T47D (cell line): ENCODE measurements at regions not wholly inside any gene's neighbourhood (a gene's known extent, or its start where the extent isn't known, plus 50 kb on each side); places are given as distances from the start of the nearest gene placed in this dataset.
A peak's percentile ranks its signal among the peaks of the same experiment; 100 is the strongest.

Experiments used
- DNase-seq, 2 experiments: peaks; one replicate each; pipeline versions ENCODE4 v3.0.0 to v3.0.0-alpha.2; 2011 to 2012; ENCODE audit warnings: low read depth in 1 of 2, low spot score in 1 of 2
- JUND ChIP-seq: IDR thresholded peaks from 2 replicates; pipeline ENCODE4 v1.6.1; 2012; ENCODE audit warnings: low read depth
- in situ Hi-C: cut with HindIII; loops from 2 replicates; pipeline ENCODE4 v1.10.0; 2016; ENCODE audit warnings: low sequenced_read_pairs, low pct_unique_long_range_greater_than_20kb

DNA sequence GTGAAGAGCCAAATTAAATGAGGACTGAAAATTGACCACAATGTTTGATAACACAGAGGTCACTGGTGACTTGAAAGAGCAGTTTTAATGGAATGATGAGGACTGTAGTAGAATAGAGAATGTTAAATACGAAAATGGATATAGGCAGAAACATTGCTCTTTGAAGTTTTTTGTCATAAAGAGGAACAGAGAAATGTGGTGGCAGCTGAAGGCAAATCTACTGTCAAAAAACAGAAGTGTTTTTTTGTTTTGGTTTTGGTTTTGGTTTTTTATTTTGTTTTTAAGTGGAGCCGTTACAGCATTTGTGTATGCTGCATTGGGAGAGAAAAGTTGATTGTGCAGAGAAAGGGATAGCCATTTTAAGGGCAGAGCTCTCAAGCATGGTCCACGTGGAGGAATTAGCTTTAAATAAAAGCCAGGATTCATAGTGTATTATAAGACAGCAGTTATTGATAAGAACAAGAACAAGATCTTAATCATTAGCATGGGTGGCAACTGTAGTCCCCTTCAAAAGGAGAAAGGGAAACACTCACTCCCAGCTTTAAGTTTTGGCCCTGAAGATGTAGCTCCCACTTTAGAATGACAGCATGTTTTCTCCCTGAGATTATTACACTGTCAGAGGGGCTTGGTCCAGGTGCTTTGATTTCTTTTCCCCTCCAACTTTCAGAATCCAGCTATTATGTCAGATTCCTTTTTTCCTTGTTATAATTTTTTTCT is 156.7 kb upstream of the BET1 start:
- in situ Hi-C loops: no loop called here
- no peak for TF ChIP-seq JUND
- DNase-seq: no peak

DNA sequence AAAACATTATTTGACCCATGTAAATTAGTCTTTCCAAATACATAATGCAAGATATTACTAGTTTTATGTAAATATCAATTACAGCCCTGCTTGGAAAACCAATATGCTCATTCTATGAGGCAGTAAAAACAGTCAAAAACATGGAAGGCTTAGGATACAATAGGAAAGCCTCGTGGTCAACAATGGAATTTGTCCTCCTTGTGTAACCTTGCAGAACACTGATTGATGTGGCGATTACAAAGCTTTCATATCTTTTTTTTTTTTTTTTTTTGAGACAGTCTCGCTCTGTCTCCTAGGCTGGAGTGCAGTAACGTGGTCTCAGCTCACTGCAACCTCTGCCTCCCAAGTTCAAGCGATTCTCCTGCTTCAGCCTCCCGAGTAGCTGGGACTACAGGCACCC is 157.3 kb upstream of the BET1 start:
- no peak for DNase-seq
- in situ Hi-C loops: no loop called here
- no peak for TF ChIP-seq JUND

DNA sequence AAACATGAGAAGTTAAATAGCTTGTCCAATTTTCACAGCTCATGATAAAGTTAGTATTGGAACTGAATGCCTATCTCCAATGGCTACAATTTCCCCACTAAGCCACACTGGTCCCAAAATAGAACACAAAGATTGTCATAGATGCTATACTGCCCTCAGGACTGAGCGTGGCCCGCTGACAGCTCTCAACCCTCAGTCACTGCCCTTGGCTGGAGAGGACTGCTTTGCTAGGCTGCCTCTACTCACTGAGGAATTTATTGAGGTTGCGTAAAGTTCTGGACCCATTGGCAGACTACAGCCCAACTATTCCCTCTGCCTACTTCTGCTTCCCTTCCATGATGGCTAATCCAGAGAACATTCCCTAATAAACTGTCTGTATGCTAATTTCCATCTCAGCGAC is 165.5 kb upstream of the BET1 start:
- in situ Hi-C loops: no loop called here
- no peak for DNase-seq
- TF ChIP-seq JUND: no peak

DNA sequence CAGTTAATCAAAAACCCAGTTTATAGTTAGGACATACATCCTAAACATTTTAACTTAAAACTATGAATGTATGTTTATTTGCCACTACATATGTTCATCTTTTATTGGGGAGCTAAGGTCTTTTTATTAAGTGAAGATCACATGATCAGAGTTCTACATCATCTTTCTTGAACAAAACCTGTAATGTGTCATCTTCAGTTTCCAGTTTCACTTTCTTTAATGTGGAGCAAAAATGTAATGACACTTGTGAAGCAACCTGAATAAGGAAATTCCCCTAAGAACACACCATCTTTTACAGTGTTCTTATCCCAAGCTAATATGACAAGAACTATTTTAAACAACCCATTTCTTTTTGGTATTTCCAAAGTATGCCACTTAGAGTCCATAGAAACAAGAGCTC is 166.7 kb upstream of the BET1 start:
- TF ChIP-seq JUND: no peak
- DNase-seq: no peak
- in situ Hi-C loops: no loop called here

DNA sequence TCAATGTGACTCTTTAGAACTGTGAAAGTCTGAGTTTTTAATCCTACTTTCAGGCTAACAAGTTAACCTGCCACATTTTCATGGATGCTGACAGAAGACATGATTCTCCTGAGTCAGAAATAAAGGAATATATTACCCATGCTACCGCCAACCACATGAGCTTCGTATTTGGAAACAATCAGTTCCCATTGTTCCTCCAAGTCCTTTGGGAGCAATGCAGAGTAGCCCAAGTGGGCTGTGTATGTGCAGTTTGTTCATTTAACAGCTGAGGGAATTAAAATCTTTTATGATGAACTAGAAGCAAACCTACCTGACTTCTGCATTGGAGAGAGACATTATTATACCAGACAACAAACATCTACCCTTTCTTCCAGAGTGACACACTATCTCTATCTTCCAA is 169.3 kb upstream of the BET1 start:
- no peak for DNase-seq
- no peak for TF ChIP-seq JUND

DNA sequence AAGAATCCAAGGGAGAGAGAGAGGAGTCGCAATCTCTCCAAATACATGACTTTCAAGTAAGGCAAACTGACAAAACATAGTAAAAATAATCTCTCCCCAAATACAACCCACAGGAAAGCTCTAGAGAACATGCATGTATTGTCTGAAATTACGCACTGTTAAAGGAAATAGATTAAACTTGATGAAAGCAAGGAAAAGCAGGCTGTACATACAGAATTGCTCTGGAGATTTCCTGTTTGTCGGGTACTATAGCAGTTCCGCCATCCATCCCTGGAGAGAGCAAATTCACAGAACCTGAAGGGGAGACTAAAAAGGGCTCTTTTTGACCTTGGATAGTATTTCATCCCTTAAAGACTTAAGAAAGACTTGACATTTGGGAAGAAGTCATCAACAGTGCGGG is 170.2 kb upstream of the BET1 start:
- no peak for TF ChIP-seq JUND
- in situ Hi-C loops: no loop called here
- no peak for DNase-seq

More for the DNA sequence above, 169.3 kb upstream of the BET1 start:
- in situ Hi-C loops: no loop called here

DNA sequence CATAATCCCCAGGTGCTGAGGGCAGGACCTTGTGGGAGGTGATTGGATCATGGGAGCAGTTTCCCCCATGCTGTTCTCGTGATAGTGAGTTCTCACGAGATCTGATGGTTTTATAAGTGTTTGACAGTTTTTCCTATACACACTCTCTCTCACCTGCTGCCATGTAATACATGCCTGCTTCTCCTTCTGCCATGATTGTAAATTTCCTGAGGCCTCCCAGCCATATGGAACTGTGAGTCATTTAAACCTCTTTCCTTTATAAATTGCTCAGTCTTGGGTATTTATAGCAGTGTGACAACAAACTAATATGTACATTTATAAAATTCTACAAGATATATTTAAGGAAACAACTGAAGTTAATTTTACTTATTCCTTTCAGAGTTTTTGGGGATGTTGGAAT is 170.8 kb upstream of the BET1 start:
- no peak for DNase-seq
- TF ChIP-seq JUND: no peak
- in situ Hi-C loops: no loop called here

DNA sequence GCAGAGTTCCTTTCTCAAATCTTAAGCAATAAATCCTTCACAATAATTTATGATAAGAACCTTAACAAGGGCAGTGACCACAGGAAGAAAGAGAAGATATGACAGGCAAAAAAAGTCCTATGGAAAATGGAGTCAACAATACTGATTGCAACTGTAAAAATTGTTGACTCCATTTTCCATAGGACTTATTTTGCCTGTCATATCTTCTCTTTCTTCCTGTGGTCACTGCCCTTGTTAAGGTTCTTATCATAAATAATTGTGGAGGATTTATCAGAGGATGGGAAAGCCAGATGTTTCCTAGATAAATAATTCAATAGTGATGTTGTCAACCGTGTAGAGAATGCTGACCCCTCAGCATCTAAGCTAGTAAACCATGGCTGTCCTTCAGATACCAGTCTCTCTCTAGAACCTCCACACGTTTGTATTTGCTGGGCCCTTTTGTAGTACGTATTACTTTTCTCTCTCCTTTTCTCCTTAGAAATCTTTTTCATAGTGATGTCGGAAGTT is 172.6 kb upstream of the BET1 start:
- no peak for TF ChIP-seq JUND
- in situ Hi-C loops: no loop called here
- DNase-seq: no peak

DNA sequence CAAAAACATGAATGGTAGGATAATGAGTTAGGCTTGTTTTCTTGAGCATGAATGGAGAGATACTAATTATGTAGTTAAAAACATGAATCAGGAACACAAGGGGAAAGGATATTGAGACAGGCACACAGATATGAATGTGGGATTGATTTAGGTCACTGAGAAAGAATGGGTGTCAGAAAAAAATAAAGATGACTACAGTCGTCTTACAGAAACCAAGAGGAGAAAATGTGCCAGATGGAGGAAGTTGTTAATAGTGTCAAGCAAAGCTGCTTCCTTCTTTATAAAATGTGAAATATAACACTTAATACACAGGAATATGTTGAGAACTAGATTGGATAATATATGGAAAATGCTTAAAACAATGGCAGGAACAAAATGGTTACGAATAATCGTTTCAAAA is 173.3 kb upstream of the BET1 start:
- in situ Hi-C loops: no loop called here
- no peak for DNase-seq

DNA sequence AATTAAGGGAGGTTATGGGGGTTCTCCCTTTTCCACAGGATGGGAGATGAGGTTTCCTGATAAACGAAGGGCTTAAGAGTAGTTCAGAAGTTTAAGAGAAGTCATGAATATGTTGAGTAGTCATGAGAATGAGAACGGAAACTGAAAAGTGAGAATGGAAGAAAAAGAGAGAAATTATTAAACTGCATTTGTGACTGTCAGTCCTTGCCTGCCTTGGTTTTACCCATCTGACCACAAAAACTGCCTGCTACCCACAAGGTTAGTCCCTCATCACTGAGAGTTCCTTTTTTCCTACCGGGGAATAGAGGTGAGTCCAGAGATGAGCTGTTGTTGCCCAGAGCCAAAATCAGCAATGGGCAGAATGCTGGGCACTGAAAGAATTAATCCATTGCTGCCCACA is 174.1 kb upstream of the BET1 start:
- no peak for TF ChIP-seq JUND
- no peak for DNase-seq
- in situ Hi-C loops: no loop called here

More for the DNA sequence above, 173.3 kb upstream of the BET1 start:
- TF ChIP-seq JUND: no peak

DNA sequence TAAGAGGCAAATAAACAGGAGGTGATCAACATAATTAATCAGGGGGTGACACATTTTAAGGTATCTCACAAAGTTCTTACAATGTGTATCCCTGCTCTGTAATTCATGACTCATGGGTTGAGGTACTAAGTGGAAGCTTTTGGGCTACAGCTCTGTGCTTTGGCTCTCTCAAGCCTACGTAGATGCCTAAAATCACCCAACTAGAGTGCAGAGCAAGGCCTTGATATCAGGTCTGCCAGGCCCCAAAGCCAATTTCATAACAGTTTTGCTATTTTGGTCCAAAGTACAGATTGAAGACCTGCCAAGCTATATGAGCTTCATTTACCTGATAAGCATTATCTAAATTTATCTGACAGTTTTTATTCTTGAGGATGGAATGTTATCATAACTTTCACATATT is 175.3 kb upstream of the BET1 start:
- DNase-seq: no peak
- in situ Hi-C loops: no loop called here
- no peak for TF ChIP-seq JUND

DNA sequence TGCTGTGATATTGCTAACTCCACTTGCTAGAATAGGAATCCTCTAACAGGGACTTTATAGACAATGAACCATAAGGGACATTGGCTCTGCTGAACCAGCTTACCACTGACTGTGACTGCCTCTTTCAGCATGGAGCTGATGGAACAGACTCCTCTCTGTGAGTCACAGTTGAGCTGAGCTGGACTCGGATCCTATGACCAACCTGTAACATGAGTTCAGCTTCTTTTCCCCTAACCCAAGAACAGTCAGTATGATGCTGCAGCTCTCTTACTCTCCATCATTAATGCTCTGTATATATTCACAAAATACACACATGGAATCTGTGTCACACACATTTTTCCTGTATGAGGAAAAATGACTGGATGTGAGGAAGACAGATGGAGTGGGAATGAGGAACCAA is 177.9 kb upstream of the BET1 start:
- DNase-seq: no peak
- no peak for TF ChIP-seq JUND
- in situ Hi-C loops: no loop called here

DNA sequence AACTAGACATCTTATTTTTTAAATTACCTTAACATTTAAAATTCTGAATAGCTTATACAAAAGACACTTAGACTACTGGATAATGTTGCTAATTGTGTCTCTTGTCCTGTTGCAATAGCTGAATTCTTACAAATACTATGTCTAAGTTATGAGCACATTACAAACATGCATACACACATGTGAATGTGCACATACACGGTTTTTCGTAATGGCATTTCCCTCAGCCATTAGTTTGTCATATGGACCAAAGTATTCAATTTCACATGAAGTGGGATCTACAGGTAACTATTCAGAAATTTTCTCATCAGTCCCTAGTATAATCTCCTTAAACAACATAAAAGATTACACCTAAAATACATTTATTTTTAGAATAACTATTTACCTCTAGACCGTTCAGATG is 178.6 kb upstream of the BET1 start:
- TF ChIP-seq JUND: no peak
- DNase-seq: no peak
- in situ Hi-C loops: no loop called here

DNA sequence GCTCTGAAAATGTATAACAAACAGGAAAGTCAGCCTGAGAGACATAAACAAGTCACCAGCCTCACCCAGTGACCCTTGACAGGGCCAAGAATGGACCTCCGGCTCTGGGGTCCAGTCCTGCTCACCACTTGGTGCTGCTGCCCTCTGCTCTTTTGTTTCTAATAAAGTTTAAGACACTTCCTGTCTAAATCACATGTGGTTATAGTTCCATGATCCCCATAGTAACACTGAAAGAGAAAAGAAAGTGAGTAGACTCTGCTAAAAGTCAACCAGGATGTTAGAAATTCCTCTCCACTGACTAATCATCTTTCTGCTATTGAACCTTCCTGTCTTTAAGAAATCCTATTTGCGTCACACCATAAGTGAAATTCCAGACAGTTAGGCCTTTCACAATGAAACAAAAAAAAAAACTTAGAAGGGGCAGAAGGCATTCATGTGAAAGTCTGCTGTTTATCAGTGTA is 179.2 kb upstream of the BET1 start:
- TF ChIP-seq JUND: no peak
- peak; percentile 5 to 73 for DNase-seq
- in situ Hi-C loops: no loop called here
